ENCODE measurements at regions not wholly inside any gene's neighbourhood (a gene's known extent, or its start where the extent isn't known, plus 50 kb on each side); places are given as distances from the start of the nearest gene placed in this dataset.
"Not testable (repeated sequence)": the region's sequence is repeated elsewhere in the genome, so short reads cannot be mapped to it uniquely, and the experiment has no call there.

GRCh38 chr3:69612791-69613190 is 126.5 kb upstream of the MITF start:
- no peak overlapping the region for H3K4me3 ChIP-seq (ENCODE audit: control insufficient read depth, low read depth, low read length)
- no peak for TF ChIP-seq CTCF (IDR thresholded peaks at IDR 0.05; ENCODE audit: control insufficient read depth, insufficient read depth, low read depth, low read length, missing control alignments)
- DNase-seq (ENCODE audit: low read depth) = no peak

DNA sequence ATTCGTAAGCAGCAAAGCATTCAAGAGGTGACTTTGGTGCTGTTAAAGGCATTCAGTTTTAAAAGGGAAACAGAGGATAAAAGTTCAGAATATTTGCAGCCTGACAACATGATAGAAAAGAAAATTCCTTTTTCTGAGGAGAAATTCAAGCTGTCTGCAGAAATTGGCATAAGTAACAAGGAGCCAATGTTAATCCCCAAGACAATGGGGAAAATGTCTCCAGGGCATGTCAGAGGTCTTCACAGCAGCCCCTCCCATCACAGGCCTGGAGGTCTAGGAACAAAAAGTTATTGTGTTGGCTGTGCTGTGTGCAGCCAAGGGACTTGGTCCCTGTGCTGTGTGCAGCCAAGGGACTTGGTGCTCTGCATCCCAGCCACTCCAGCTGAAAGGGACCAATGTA is 129.7 kb upstream of the MITF start:
- DNase-seq (ENCODE audit: low read depth); H3K4me3 ChIP-seq (ENCODE audit: control insufficient read depth, low read depth, low read length): not testable (repeated sequence)

GRCh38 chr3:69607466-69608305 is 131.6 kb upstream of the MITF start:
- no peak overlapping the region for H3K4me3 ChIP-seq (ENCODE audit: control insufficient read depth, low read depth, low read length)
- TF ChIP-seq CTCF (IDR thresholded peaks at IDR 0.05; ENCODE audit: control insufficient read depth, insufficient read depth, low read depth, low read length, missing control alignments) = no peak
- no peak for DNase-seq (ENCODE audit: low read depth)

DNA sequence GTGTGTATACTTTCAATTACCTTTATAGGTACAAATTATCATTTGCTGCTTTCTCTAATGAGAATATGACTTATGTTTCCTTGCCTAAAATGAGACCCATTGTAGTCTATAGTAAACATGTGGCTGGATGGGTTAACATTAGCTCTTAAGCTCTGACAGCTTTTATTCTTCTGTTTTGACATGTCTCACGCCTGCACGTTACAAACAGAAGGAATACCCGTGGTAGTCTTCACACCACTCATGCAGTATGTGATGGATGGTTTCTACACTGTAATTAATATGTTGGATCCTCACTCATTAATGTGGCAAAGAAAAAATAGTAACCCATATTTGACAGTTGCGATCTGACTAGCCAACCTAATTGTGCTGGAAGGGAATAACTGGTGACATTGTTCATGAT is 133.4 kb upstream of the MITF start:
- no peak for TF ChIP-seq CTCF (IDR thresholded peaks at IDR 0.05; ENCODE audit: control insufficient read depth, insufficient read depth, low read depth, low read length, missing control alignments)
- DNase-seq (ENCODE audit: low read depth) = no peak
- no peak overlapping the region for H3K4me3 ChIP-seq (ENCODE audit: control insufficient read depth, low read depth, low read length)

GRCh38 chr3:69604735-69605450 is 134.4 kb upstream of the MITF start:
- no peak for TF ChIP-seq CTCF (IDR thresholded peaks at IDR 0.05; ENCODE audit: control insufficient read depth, insufficient read depth, low read depth, low read length, missing control alignments)
- H3K4me3 ChIP-seq (ENCODE audit: control insufficient read depth, low read depth, low read length) = no peak overlapping the region
- no peak for DNase-seq (ENCODE audit: low read depth)

DNA sequence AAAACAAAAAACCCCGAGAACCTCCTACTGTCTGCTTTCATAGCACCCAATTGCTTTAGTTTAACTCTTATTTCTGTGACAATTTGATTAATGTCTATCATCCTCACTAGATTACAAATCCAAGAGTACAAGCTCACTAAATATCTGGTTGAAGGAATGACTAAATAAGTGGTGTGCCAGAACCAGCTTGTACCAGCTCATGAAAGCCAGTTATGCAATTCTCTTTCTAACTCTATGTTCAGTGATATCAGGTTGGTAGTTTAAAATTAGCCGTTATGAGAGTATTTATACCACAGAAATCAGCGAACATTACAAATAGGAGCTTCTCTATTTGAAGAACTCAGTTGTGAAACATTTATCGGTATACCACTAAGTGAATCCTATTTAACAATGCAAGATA is 137.2 kb upstream of the MITF start:
- no peak for TF ChIP-seq CTCF (IDR thresholded peaks at IDR 0.05; ENCODE audit: control insufficient read depth, insufficient read depth, low read depth, low read length, missing control alignments)
- DNase-seq (ENCODE audit: low read depth) = no peak
- H3K4me3 ChIP-seq (ENCODE audit: control insufficient read depth, low read depth, low read length) = no peak overlapping the region

- no peak overlapping the region for H3K4me3 ChIP-seq (ENCODE audit: control insufficient read depth, low read depth, low read length)
- TF ChIP-seq CTCF (IDR thresholded peaks at IDR 0.05; ENCODE audit: control insufficient read depth, insufficient read depth, low read depth, low read length, missing control alignments) = no peak
- DNase-seq (ENCODE audit: low read depth) = no peak
Observed at GRCh38 chr3:69594286-69594685, 145.0 kb upstream of the MITF start.

Measured in AG09309 (cell line).